Endothelial cell of umbilical vein (primary cell): ENCODE measurements at regions not wholly inside any gene's neighbourhood (a gene's known extent, or its start where the extent isn't known, plus 50 kb on each side); places are given as distances from the start of the nearest gene placed in this dataset.

ENCODE experiments used
- BruUV-seq: library from RNA; stranded (reverse); fragments of 400-500 nt; replicated peaks from 2 replicates; lab custom pipeline; 2021; lab: Mats Ljungman, UMichigan
- CTCF ChIA-PET: fragments of 300-600, 350-600 bp; sonication (Branson Sonifier 250); formaldehyde crosslinking; loops from one replicate; lab custom pipeline; 2021; ENCODE audit warnings: antibody characterized with exemption, inconsistent platforms; lab: Charles Lee
- POLR2A ChIA-PET: fragments of 300-600, 350-600 bp; sonication (Branson Sonifier 250); formaldehyde crosslinking; loops from one replicate; lab custom pipeline; 2021; ENCODE audit warnings: antibody characterized with exemption, inconsistent platforms; lab: Charles Lee
- DNase-seq: peaks from one replicate; pipeline ENCODE4 v3.0.0-alpha.2; 2011; ENCODE audit warnings: low read depth, low spot score
- FAIRE-seq: peaks from 2 replicates; lab custom pipeline; 2011; peaks lifted over from hg19 to GRCh38; lab: Jason Lieb, UNC
- H2AFZ ChIP-seq: 2 replicates; pipeline ENCODE4 v1.6.0; 2012; ENCODE audit warnings: low read depth, low read length, control low read depth, inconsistent platforms
- H3K27ac ChIP-seq: 2 replicates; pipeline ENCODE4 v1.5.1; 2011; ENCODE audit warnings: low read depth, mild to moderate bottlenecking, control low read depth, low read length, moderate library complexity; ENCODE audit not compliant: insufficient read depth
- H3K27me3 ChIP-seq, 2 experiments: 2 replicates each; pipeline versions ENCODE4 v1.6.0 to v1.6.1; 2011; ENCODE audit warnings: low read length in 2 of 2, mixed read lengths in 1 of 2; ENCODE audit not compliant: control insufficient read depth in 2 of 2, insufficient read depth in 2 of 2
- H3K36me3 ChIP-seq, 2 experiments: 2 replicates in 1 of 2; 3 replicates in 1 of 2; pipeline ENCODE4 v1.5.1; 2011; ENCODE audit warnings: low read length in 2 of 2, mild to moderate bottlenecking in 1 of 2, moderate library complexity in 1 of 2; ENCODE audit not compliant: control insufficient read depth in 2 of 2, insufficient read depth in 2 of 2; ENCODE audit errors: extremely low read depth in 1 of 2
- H3K4me1 ChIP-seq: 3 replicates; pipeline ENCODE4 v1.5.1; 2011; ENCODE audit warnings: mild to moderate bottlenecking, low read length; ENCODE audit not compliant: control insufficient read depth, insufficient read depth; ENCODE audit errors: extremely low read depth
- H3K4me2 ChIP-seq: 2 replicates; pipeline ENCODE4 v1.6.1; 2011; ENCODE audit warnings: low read length, control low read depth, mixed read lengths; ENCODE audit not compliant: insufficient read depth
- H3K4me3 ChIP-seq, 3 experiments: fragments of 200-600 bp in 1 of 3; sonication (generic), shearing (Covaris generic) in 1 of 3; replicated peaks in 1 of 3; 2 replicates each; pipeline ENCODE4 v1.5.1; 2011 to 2016; ENCODE audit warnings: control low read depth in 3 of 3, low read length in 3 of 3, mild to moderate bottlenecking in 2 of 3, inconsistent platforms in 1 of 3, low read depth in 1 of 3, moderate library complexity in 1 of 3; ENCODE audit not compliant: insufficient read depth in 1 of 3
- H3K79me2 ChIP-seq: 2 replicates; pipeline ENCODE4 v1.6.0; 2012; ENCODE audit warnings: low read length, inconsistent platforms; ENCODE audit not compliant: control insufficient read depth, insufficient read depth
- H3K9ac ChIP-seq: replicated peaks from 2 replicates; pipeline ENCODE3; 2011; ENCODE audit warnings: low read length, control low read depth; ENCODE audit not compliant: insufficient read depth; ENCODE audit errors: extremely low read depth
- H3K9me1 ChIP-seq: replicated peaks from 3 replicates; pipeline ENCODE4 v1.6.0; 2011; ENCODE audit warnings: mild to moderate bottlenecking, low read length; ENCODE audit not compliant: control insufficient read depth, insufficient read depth; ENCODE audit errors: extremely low read depth
- H3K9me3 ChIP-seq: replicated peaks from 2 replicates; pipeline ENCODE4 v1.5.1; 2012; ENCODE audit warnings: low read length, inconsistent platforms; ENCODE audit not compliant: control insufficient read depth, insufficient read depth
- H4K20me1 ChIP-seq: replicated peaks from 2 replicates; pipeline ENCODE3; 2011; ENCODE audit warnings: mild to moderate bottlenecking, low read length; ENCODE audit not compliant: control insufficient read depth, insufficient read depth; ENCODE audit errors: extremely low read depth
- EZH2 ChIP-seq: IDR thresholded peaks from 2 replicates; pipeline ENCODE4 v1.6.1; 2012; ENCODE audit warnings: borderline replicate concordance, low read depth, mild to moderate bottlenecking, moderate library complexity, low read length, inconsistent platforms; ENCODE audit not compliant: severe bottlenecking
- FOS ChIP-seq: IDR thresholded peaks from 2 replicates; pipeline ENCODE4 v1.6.1; 2011; ENCODE audit warnings: mild to moderate bottlenecking, low read length, moderate library complexity, borderline replicate concordance; ENCODE audit not compliant: insufficient read depth
- GATA2 ChIP-seq: IDR thresholded peaks from 2 replicates; pipeline ENCODE4 v1.7.0; 2011; ENCODE audit warnings: low read depth, mild to moderate bottlenecking, moderate library complexity, mixed read lengths, low read length; ENCODE audit not compliant: insufficient read length, insufficient read depth
- JUN ChIP-seq: IDR thresholded peaks from 2 replicates; pipeline ENCODE4 v1.6.1; 2011; ENCODE audit warnings: borderline replicate concordance, low read depth; ENCODE audit not compliant: insufficient read length, insufficient read depth
- MAX ChIP-seq: IDR thresholded peaks from 2 replicates; pipeline ENCODE4 v1.6.1; 2011; ENCODE audit not compliant: insufficient read depth, insufficient read length
- MYC ChIP-seq: IDR thresholded peaks from one replicate; pipeline ENCODE4 v1.6.1; 2011; ENCODE audit warnings: mild to moderate bottlenecking, low read depth, low read length
- POLR2A ChIP-seq: IDR thresholded peaks from 2 replicates; pipeline ENCODE4 v1.6.1; 2012; ENCODE audit warnings: low read depth, mild to moderate bottlenecking, control low read depth, low read length
- POLR2AphosphoS5 ChIP-seq: IDR thresholded peaks from 2 replicates; pipeline ENCODE4 v1.6.1; 2012; ENCODE audit warnings: low read depth, mild to moderate bottlenecking, control low read depth, low read length, moderate library complexity; ENCODE audit not compliant: insufficient read depth
- dilution Hi-C: fragments of 300-500 bp; cut with MboI; formaldehyde crosslinking; loops from one replicate; pipeline ENCODE4 v1.15.0; 2019; ENCODE audit warnings: low sequenced_read_pairs; ENCODE audit not compliant: extremely low pct_ligation_motif_present
- intact Hi-C: fragments of 100-400 bp; cut with micrococcal nuclease; formaldehyde crosslinking; loops from one replicate; pipeline ENCODE4 v1.10.0; 2022
- TF ChIP-seq, protein P1 (sequence below), 2 donors: IDR thresholded peaks; 1 replicate in 1 of 2; 2 replicates in 1 of 2; pipeline ENCODE4 v1.5.1; 2011; ENCODE audit warnings: low read length in 2 of 2, mild to moderate bottlenecking in 2 of 2, moderate library complexity in 2 of 2, control low read depth in 1 of 2, inconsistent platforms in 1 of 2, low read depth in 1 of 2; ENCODE audit not compliant: insufficient read depth in 1 of 2; ENCODE audit errors: extremely low read depth in 1 of 2

GRCh38 chr3:162641317-162641716, 1144.7 kb downstream of the OTOL1 start:
- no peaks in the 10 kb centered on the region for H3K36me3 ChIP-seq
- intact Hi-C loops, result no loop called here
- CTCF ChIA-PET, result no interaction called here
- no peaks in the 10 kb centered on the region for H3K4me1 ChIP-seq
- no peak overlapping the region for H3K9ac ChIP-seq
- H2AFZ ChIP-seq, result no peak overlapping the region
- H3K27ac ChIP-seq, result no peak overlapping the region
- H3K9me1 ChIP-seq, result no peaks in the 10 kb centered on the region
- H3K4me3 ChIP-seq, result no peak overlapping the region
- POLR2A ChIA-PET, result no interaction called here
- H3K9me3 ChIP-seq, result no peaks in the 10 kb centered on the region
- no TSS peak for BruUV-seq
- H3K4me2 ChIP-seq, result no peak overlapping the region
- no peaks in the 10 kb centered on the region for H4K20me1 ChIP-seq
- TF ChIP-seq EZH2 (no peak), FOS (no peak), POLR2A (no peak), GATA2 (no peak), POLR2AphosphoS5 (no peak), MAX (no peak), MYC (no peak), JUN (no peak)
- TF ChIP-seq, protein P1, sequence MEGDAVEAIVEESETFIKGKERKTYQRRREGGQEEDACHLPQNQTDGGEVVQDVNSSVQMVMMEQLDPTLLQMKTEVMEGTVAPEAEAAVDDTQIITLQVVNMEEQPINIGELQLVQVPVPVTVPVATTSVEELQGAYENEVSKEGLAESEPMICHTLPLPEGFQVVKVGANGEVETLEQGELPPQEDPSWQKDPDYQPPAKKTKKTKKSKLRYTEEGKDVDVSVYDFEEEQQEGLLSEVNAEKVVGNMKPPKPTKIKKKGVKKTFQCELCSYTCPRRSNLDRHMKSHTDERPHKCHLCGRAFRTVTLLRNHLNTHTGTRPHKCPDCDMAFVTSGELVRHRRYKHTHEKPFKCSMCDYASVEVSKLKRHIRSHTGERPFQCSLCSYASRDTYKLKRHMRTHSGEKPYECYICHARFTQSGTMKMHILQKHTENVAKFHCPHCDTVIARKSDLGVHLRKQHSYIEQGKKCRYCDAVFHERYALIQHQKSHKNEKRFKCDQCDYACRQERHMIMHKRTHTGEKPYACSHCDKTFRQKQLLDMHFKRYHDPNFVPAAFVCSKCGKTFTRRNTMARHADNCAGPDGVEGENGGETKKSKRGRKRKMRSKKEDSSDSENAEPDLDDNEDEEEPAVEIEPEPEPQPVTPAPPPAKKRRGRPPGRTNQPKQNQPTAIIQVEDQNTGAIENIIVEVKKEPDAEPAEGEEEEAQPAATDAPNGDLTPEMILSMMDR (IDR thresholded peaks at IDR 0.05; ENCODE audit: extremely low read depth in 1 of 2, insufficient read depth in 1 of 2, low read depth in 1 of 2, low read length in 2 of 2), result no peak
- no peak for DNase-seq
- dilution Hi-C loops, result no loop called here
- no peaks in the 10 kb centered on the region for H3K79me2 ChIP-seq
- no peaks in the 10 kb centered on the region for H3K27me3 ChIP-seq
- FAIRE-seq, result no peak
